Retinal pigment epithelial cell (primary cell): ENCODE measurements at regions not wholly inside any gene's neighbourhood (a gene's known extent, or its start where the extent isn't known, plus 50 kb on each side); places are given as distances from the start of the nearest gene placed in this dataset.

Experiments used
- DNase-seq: peaks from one replicate; pipeline ENCODE4 v3.0.0-alpha.2; 2010; ENCODE audit warnings: low read depth
- H3K4me3 ChIP-seq: 2 replicates; pipeline ENCODE4 v1.5.1; 2011; ENCODE audit warnings: mild to moderate bottlenecking, low read length, control low read depth, moderate library complexity
- CTCF ChIP-seq: conservative IDR thresholded peaks from 2 replicates; pipeline ENCODE4 v1.5.1; 2011; ENCODE audit warnings: low read depth, low read length, control low read depth, inconsistent platforms

- no peak for TF ChIP-seq CTCF
- H3K4me3 ChIP-seq: no peak overlapping the region
- no peak for DNase-seq
Observed at GRCh38 chr1:119226913-119227312, 86.5 kb upstream of the WARS2 start.

DNA sequence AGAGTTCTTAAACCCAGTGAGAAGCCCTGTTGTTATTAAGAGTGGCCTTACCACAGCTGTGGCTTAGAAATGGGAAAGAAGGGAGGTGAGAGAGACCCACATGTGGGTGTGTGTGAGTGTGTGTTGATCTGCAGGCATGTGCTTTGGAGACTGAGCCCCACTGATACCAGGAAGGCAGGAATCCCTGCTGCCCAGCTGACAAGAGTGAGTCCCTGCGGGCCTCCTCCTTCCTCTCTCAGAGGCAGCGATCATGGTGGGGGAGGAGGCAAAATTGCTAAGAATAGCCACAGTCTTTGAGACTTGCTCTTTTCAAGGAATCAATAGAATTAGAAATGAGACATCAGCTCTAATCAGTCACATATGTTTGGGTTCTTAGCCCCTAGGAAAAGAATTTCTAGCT, 87.0 kb upstream of the WARS2 start:
- no peak overlapping the region for H3K4me3 ChIP-seq
- TF ChIP-seq CTCF: no peak
- no peak for DNase-seq

DNA sequence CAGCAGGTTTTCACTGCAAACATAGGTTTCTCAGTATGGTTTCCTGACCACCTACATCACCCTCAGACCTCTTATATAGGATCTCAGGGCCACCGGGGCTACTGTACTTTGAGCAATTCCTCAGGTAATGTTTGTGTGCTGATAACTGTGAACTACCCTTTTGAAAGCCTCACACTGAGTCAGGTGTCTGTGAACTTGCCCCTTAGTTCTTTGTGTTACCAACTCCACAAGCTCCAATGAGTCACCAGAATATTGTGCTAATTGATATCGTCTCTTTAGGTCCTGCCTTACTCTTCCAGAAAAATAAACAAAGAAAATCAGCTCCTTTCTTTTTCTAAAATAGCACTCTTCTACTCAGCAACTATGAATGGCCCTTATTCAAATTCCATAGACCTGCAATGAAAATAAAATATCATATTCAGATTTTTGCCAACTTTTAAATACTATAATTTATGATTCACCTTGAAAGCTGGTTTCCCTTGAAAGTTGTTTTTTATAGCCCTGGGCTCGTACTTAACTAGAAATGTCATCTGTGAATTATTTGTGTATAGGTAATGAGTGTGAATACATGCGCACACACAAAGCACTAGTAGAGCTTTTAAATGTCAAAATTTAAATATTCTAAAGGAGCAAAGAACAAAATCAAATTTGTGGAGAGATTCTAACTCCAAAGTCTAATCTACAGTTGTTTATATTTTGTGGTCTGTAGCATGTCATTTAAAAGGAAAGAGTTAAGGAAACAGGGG, 88.1 kb upstream of the WARS2 start:
- no peak overlapping the region for H3K4me3 ChIP-seq
- TF ChIP-seq CTCF: no peak
- no peak for DNase-seq

DNA sequence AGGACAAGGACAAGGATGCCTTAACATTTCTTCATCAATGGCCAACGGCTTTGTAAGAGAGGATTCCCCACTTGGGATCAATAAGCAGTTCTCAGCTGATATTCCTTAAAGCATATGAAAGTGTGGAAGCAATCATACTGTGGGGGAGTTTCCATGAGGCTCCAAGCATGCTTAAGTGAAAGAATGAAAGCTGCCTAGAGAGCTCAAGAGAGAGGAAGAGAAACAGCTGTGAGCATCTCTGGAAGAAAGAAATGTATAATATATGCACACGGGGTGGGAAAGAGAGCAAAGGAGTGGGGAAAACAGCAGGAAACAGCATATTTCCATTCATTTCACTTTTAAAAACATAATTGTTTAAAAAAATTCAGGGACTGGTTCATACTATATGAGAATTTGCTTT, 94.7 kb upstream of the WARS2 start:
- TF ChIP-seq CTCF: no peak
- DNase-seq: no peak

GRCh38 chr1:119245881-119246280, 105.4 kb upstream of the WARS2 start:
- TF ChIP-seq CTCF: no peak
- no peak for DNase-seq
- H3K4me3 ChIP-seq: no peak overlapping the region

More for the DNA sequence above, 94.7 kb upstream of the WARS2 start:
- H3K4me3 ChIP-seq: no peak overlapping the region

DNA sequence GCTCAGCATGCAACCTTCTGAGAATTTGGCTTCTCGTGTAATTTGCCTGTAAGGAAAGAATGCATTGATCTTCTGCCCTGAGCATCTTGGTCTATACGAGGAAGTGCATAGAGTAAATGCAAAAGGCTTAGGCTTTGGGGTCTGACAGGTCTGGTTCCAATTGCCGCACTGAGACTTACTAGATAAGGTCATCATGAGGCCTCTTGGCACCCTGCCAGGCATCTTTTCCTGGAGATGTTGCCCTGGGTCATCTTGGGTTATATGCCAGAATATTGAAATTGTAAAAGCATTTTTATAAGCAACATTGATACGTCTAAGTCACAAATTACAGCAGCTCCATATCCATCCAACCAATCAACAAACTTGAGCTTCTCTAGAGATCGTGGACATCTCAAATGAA, 108.8 kb upstream of the WARS2 start:
- DNase-seq: no peak
- H3K4me3 ChIP-seq: no peak overlapping the region
- no peak for TF ChIP-seq CTCF

DNA sequence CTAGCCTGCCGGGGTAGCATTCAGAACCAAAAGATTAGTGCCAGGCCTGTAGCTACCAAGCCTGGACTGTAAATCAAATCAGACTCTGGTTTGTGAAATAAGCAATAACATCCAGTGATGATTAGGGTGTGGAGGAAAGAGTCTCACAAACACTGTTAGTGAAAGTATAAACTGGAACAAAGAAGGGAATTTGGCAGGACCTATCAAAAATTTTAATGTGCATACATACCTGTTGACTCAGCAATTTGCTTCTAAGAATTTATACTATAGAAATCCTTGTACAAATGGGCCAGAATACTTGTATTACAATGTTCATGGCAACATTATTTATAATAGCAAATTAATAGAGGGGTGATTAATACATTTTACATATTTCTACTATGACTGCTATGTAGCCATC, 109.8 kb upstream of the WARS2 start:
- no peak overlapping the region for H3K4me3 ChIP-seq
- TF ChIP-seq CTCF: no peak
- no peak for DNase-seq
